GM12878 (cell line): ENCODE measurements at regions not wholly inside any gene's neighbourhood (a gene's known extent, or its start where the extent isn't known, plus 50 kb on each side); places are given as distances from the start of the nearest gene placed in this dataset.

Source experiments
- ATAC-seq: fragments of 200-7000 bp; cut with Tn5 transposase; 3 replicates; pipeline ENCODE4 v1.9.1; 2020; ENCODE audit warnings: mild to moderate bottlenecking, moderate library complexity
- BruUV-seq: library from RNA; stranded (reverse); fragments of 400-500 nt; replicated peaks from 2 replicates; lab custom pipeline; 2021; lab: Mats Ljungman, UMichigan
- CTCF ChIA-PET: fragments of 300-600 bp; sonication (Branson Sonifier 250); formaldehyde crosslinking; extraction: SDS; loops from one replicate; lab custom pipeline; 2021; ENCODE audit warnings: inconsistent platforms; lab: Yijun Ruan, JAX
- POLR2A ChIA-PET: fragments of 350-600 bp; formaldehyde crosslinking; extraction: SDS; loops from one replicate; lab custom pipeline; 2021; ENCODE audit warnings: inconsistent platforms; lab: Charles Lee
- RAD21 ChIA-PET: fragments of 300-600 bp; sonication (Branson Sonifier 250); formaldehyde crosslinking; loops from one replicate; lab custom pipeline; 2023; ENCODE audit warnings: antibody characterized with exemption; ENCODE audit not compliant: unreplicated experiment; lab: Charles Lee
- SMC1A ChIA-PET: fragments of 300-600 bp; sonication (Branson Sonifier 250); formaldehyde crosslinking; loops from one replicate; lab custom pipeline; 2023; ENCODE audit not compliant: unreplicated experiment, uncharacterized antibody; lab: Charles Lee
- DNase-seq: peaks from one replicate; pipeline ENCODE4 v3.0.0-alpha.2; 2011; ENCODE audit warnings: low read depth, low spot score
- FAIRE-seq: peaks from 3 replicates; lab custom pipeline; 2011; peaks lifted over from hg19 to GRCh38; lab: Jason Lieb, UNC
- H2AFZ ChIP-seq: 2 replicates; pipeline ENCODE4 v1.6.0; 2011; ENCODE audit warnings: low read depth, low read length, control low read depth; ENCODE audit not compliant: control insufficient read depth
- H3K27ac ChIP-seq: 2 replicates; pipeline ENCODE4 v1.5.1; 2011; ENCODE audit warnings: control low read depth; ENCODE audit not compliant: control insufficient read depth, insufficient read depth
- H3K27me3 ChIP-seq, 2 experiments: replicated peaks in 1 of 2; 2 replicates each; pipeline versions ENCODE4 v1.6.0 to v1.6.1; 2011; ENCODE audit warnings: low read length in 1 of 2; ENCODE audit not compliant: control insufficient read depth in 2 of 2, insufficient read depth in 2 of 2
- H3K36me3 ChIP-seq, 2 experiments: 2 replicates each; pipeline ENCODE4 v1.5.1; 2011; ENCODE audit warnings: low read length in 1 of 2; ENCODE audit not compliant: control insufficient read depth in 2 of 2, insufficient read depth in 2 of 2
- H3K4me1 ChIP-seq: 2 replicates; pipeline ENCODE4 v1.6.1; 2011; ENCODE audit warnings: mild to moderate bottlenecking, low read length, moderate library complexity, mixed read lengths; ENCODE audit not compliant: control insufficient read depth, insufficient read depth
- H3K4me2 ChIP-seq: 2 replicates; pipeline ENCODE4 v1.6.0; 2011; ENCODE audit warnings: control low read depth; ENCODE audit not compliant: control insufficient read depth, insufficient read depth
- H3K4me3 ChIP-seq: fragments of 200-600 bp; sonication (generic); 2 replicates; pipeline ENCODE4 v1.5.1; 2016
- H3K79me2 ChIP-seq: 2 replicates; pipeline ENCODE4 v1.6.0; 2011; ENCODE audit warnings: low read length; ENCODE audit not compliant: control insufficient read depth, insufficient read depth
- H3K9ac ChIP-seq: 2 replicates; pipeline ENCODE4 v1.8.0; 2011; ENCODE audit warnings: low read length, control low read depth, mixed read lengths; ENCODE audit not compliant: control insufficient read depth, insufficient read depth
- H3K9me3 ChIP-seq: replicated peaks from 3 replicates; pipeline ENCODE4 v1.5.1; 2011; ENCODE audit warnings: mild to moderate bottlenecking, low read length; ENCODE audit not compliant: control insufficient read depth, insufficient read depth
- H4K20me1 ChIP-seq: 2 replicates; pipeline ENCODE4 v1.6.0; 2011; ENCODE audit not compliant: control insufficient read depth, insufficient read depth
- BACH1 ChIP-seq: fragments of 450-650 bp; IDR thresholded peaks from 2 replicates; pipeline ENCODE4 v1.6.1; 2017; ENCODE audit warnings: mild to moderate bottlenecking, borderline replicate concordance
- BHLHE40 ChIP-seq, 2 experiments: fragments of 450-650 bp in 1 of 2; IDR thresholded peaks; 2 replicates each; pipeline ENCODE4 v1.6.1; 2011 to 2017; ENCODE audit warnings: low read depth in 2 of 2, borderline replicate concordance in 1 of 2, improper control_type of control experiment in 1 of 2, low read length in 1 of 2, mild to moderate bottlenecking in 1 of 2
- CHD4 ChIP-seq: fragments of 200-600 bp; sonication (generic); IDR thresholded peaks from 2 replicates; pipeline ENCODE4 v1.6.1; 2016; ENCODE audit warnings: mild to moderate bottlenecking
- ESRRA ChIP-seq: IDR thresholded peaks from 2 replicates; pipeline ENCODE4 v1.6.1; 2012; ENCODE audit warnings: mild to moderate bottlenecking, low read length, improper control_type of control experiment
- JUNB ChIP-seq: IDR thresholded peaks from 2 replicates; pipeline ENCODE4 v1.6.1; 2016; ENCODE audit warnings: antibody characterized with exemption, mild to moderate bottlenecking
- MYB ChIP-seq: fragments of 150-350 bp; IDR thresholded peaks from 2 replicates; pipeline ENCODE4 v1.6.1; 2014; ENCODE audit warnings: mild to moderate bottlenecking, low read depth, low read length, borderline replicate concordance
- POLR2AphosphoS2 ChIP-seq: IDR thresholded peaks from 2 replicates; pipeline ENCODE4 v1.6.1; 2011; ENCODE audit warnings: low read depth, mild to moderate bottlenecking, low read length, improper control_type of control experiment, moderate library complexity
- POLR2AphosphoS5 ChIP-seq: IDR thresholded peaks from 2 replicates; pipeline ENCODE4 v1.6.1; 2011; ENCODE audit warnings: mild to moderate bottlenecking, low read length, inconsistent platforms
- RAD21 ChIP-seq: IDR thresholded peaks from 2 replicates; pipeline ENCODE4 v1.6.1; 2011; ENCODE audit warnings: mild to moderate bottlenecking, low read depth, low read length, moderate library complexity; ENCODE audit not compliant: insufficient read depth
- RELA ChIP-seq: fragments of 450-650 bp; IDR thresholded peaks from 2 replicates; pipeline ENCODE4 v1.8.0; 2014; ENCODE audit warnings: borderline replicate concordance; ENCODE audit not compliant: partially characterized antibody
- ZBED1 ChIP-seq: IDR thresholded peaks from 2 replicates; pipeline ENCODE4 v1.6.1; 2016; ENCODE audit warnings: borderline replicate concordance
- ZNF217 ChIP-seq: fragments of 450-650 bp; IDR thresholded peaks from 2 replicates; pipeline ENCODE4 v1.6.1; 2017; ENCODE audit warnings: antibody characterized with exemption, mild to moderate bottlenecking
- WGBS: methylation state at CpG from one replicate; pipeline ENCODE4 v1.1.6; 2016; ENCODE audit warnings: low lambda C conversion rate; ENCODE audit not compliant: insufficient replicate concordance, insufficient coverage; ENCODE audit errors: missing lambda C conversion rate; 5-methylcytosine and 5-hydroxymethylcytosine counted together
- in situ Hi-C: fragments of 300-500 bp; cut with MboI; formaldehyde crosslinking; loops from 9 replicates; pipeline ENCODE4 v1.14.3; 2018; ENCODE audit warnings: mixed read lengths
- intact Hi-C: fragments of 100-400 bp; cut with micrococcal nuclease; formaldehyde crosslinking; loops from one replicate; pipeline ENCODE4 v1.14.2; 2022; ENCODE audit not compliant: unreplicated experiment
- TF ChIP-seq, protein P1 (sequence below): fragments of 450-650 bp; IDR thresholded peaks from 2 replicates; pipeline ENCODE4 v1.6.1; 2018; ENCODE audit warnings: mild to moderate bottlenecking, low read depth, moderate library complexity; ENCODE audit not compliant: partially characterized antibody
- TF ChIP-seq, protein P2 (sequence below): IDR thresholded peaks from 2 replicates; pipeline ENCODE4 v1.6.1; 2011; ENCODE audit warnings: borderline replicate concordance, low read depth, mild to moderate bottlenecking, moderate library complexity, low read length; ENCODE audit not compliant: insufficient read depth, poor library complexity, severe bottlenecking
- TF ChIP-seq, protein P3 (sequence below): fragments of 450-650 bp; IDR thresholded peaks from 2 replicates; pipeline ENCODE4 v1.6.1; 2017; ENCODE audit warnings: mild to moderate bottlenecking, moderate library complexity

DNA sequence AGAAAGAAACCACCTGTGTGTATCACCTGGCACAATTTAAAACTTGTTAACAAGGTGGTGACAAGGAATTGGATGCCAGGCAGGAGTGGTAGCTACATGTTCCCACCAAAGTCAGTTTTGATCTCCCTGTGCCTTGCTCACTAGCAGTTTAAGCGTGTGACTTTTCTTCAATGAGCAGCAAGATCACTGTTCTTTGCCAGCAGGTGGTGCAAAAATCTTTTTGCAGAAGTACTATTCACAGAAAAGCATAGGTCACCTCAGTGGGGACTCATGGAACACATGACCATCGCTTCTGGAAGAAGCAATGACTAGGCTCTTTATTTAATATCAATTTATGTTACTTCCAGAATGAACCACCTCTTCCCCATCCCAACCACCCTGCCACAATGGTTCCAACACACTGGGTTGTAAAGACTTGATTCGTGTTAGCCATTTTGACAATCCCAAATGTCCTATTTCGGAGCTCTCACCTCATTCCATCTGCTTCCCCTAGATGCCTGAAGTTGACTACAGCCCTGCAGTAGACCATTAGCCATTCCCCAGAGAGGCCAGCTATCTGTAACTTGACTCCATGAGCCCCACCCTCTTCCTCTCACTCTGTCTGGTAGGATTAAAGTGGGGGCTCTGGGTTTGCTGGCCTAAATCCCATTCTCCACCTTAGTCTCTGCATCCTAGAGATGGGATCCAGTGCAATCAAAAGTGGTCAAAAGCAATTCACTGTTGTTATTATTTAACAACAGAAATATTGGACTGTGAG lies 59.1 kb upstream of the TNFRSF19 start:
- peak; percentile 62 for DNase-seq
- H3K4me3 ChIP-seq = no peak overlapping the region
- no peaks in the 10 kb centered on the region for H3K9me3 ChIP-seq
- no peak overlapping the region for H3K9ac ChIP-seq
- peak; percentile 94 for ATAC-seq
- 15% methylated on average over 4 of the region's 4 CpGs for WGBS
- POLR2A ChIA-PET = no interaction called here
- no peak overlapping the region; the same call in 1 of the 2 replicates for H3K4me2 ChIP-seq
- no peaks in the 10 kb centered on the region for H4K20me1 ChIP-seq
- no peaks in the 10 kb centered on the region for H3K36me3 ChIP-seq
- in situ Hi-C loops = loop anchor here (5.0 kb wide), 1 partner anchor 56 kb away; no protein-coding TSS in a partner anchor
- no peaks in the 10 kb centered on the region; a peak in 1 of 4 replicates for H3K27me3 ChIP-seq
- peak overlapping the region; percentile 50 for H3K27ac ChIP-seq
- no peak for FAIRE-seq
- intact Hi-C loops = loop anchor here (1.0 to 5.0 kb wide), 3 partner anchors 56 to 360 kb away; no protein-coding TSS in a partner anchor
- SMC1A ChIA-PET = interaction anchor here (0.6 to 1.3 kb wide), 3 partner anchors 51 to 57 kb away, joined by 3 read pairs; no protein-coding TSS in a partner anchor
- peaks cover 14% of the 10 kb centered on the region for H3K4me1 ChIP-seq
- peak overlapping the region; percentile 80 for H2AFZ ChIP-seq
- CTCF ChIA-PET = interaction anchor here (0.7 to 2.7 kb wide), 10 partner anchors 8 to 387 kb away, joined by 3 to 9 read pairs (median 4); partner anchors contain the start of gene MIPEP
- H3K79me2 ChIP-seq = no peaks in the 10 kb centered on the region
- RAD21 ChIA-PET = interaction anchor here (1.4 kb wide), 1 partner anchor 56 kb away, joined by 5 read pairs; no protein-coding TSS in a partner anchor
- BruUV-seq = no TSS peak
- TF ChIP-seq, protein P1, sequence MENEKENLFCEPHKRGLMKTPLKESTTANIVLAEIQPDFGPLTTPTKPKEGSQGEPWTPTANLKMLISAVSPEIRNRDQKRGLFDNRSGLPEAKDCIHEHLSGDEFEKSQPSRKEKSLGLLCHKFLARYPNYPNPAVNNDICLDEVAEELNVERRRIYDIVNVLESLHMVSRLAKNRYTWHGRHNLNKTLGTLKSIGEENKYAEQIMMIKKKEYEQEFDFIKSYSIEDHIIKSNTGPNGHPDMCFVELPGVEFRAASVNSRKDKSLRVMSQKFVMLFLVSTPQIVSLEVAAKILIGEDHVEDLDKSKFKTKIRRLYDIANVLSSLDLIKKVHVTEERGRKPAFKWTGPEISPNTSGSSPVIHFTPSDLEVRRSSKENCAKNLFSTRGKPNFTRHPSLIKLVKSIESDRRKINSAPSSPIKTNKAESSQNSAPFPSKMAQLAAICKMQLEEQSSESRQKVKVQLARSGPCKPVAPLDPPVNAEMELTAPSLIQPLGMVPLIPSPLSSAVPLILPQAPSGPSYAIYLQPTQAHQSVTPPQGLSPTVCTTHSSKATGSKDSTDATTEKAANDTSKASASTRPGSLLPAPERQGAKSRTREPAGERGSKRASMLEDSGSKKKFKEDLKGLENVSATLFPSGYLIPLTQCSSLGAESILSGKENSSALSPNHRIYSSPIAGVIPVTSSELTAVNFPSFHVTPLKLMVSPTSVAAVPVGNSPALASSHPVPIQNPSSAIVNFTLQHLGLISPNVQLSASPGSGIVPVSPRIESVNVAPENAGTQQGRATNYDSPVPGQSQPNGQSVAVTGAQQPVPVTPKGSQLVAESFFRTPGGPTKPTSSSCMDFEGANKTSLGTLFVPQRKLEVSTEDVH = no peak
- TF ChIP-seq MYB (no peak), BACH1 (no peak), RELA (no peak), POLR2AphosphoS2 (no peak), POLR2AphosphoS5 (no peak), ZNF217 (no peak), JUNB (no peak), RAD21 (peak; percentile 93), ESRRA (no peak), CHD4 (no peak), ZBED1 (no peak), BHLHE40 (IDR thresholded peaks at IDR 0.05; ENCODE audit: borderline replicate concordance in 1 of 2, low read depth in 2 of 2, low read length in 1 of 2) (no peak)
- TF ChIP-seq, protein P2, sequence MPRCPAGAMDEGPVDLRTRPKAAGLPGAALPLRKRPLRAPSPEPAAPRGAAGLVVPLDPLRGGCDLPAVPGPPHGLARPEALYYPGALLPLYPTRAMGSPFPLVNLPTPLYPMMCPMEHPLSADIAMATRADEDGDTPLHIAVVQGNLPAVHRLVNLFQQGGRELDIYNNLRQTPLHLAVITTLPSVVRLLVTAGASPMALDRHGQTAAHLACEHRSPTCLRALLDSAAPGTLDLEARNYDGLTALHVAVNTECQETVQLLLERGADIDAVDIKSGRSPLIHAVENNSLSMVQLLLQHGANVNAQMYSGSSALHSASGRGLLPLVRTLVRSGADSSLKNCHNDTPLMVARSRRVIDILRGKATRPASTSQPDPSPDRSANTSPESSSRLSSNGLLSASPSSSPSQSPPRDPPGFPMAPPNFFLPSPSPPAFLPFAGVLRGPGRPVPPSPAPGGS = no peak
- TF ChIP-seq, protein P3, sequence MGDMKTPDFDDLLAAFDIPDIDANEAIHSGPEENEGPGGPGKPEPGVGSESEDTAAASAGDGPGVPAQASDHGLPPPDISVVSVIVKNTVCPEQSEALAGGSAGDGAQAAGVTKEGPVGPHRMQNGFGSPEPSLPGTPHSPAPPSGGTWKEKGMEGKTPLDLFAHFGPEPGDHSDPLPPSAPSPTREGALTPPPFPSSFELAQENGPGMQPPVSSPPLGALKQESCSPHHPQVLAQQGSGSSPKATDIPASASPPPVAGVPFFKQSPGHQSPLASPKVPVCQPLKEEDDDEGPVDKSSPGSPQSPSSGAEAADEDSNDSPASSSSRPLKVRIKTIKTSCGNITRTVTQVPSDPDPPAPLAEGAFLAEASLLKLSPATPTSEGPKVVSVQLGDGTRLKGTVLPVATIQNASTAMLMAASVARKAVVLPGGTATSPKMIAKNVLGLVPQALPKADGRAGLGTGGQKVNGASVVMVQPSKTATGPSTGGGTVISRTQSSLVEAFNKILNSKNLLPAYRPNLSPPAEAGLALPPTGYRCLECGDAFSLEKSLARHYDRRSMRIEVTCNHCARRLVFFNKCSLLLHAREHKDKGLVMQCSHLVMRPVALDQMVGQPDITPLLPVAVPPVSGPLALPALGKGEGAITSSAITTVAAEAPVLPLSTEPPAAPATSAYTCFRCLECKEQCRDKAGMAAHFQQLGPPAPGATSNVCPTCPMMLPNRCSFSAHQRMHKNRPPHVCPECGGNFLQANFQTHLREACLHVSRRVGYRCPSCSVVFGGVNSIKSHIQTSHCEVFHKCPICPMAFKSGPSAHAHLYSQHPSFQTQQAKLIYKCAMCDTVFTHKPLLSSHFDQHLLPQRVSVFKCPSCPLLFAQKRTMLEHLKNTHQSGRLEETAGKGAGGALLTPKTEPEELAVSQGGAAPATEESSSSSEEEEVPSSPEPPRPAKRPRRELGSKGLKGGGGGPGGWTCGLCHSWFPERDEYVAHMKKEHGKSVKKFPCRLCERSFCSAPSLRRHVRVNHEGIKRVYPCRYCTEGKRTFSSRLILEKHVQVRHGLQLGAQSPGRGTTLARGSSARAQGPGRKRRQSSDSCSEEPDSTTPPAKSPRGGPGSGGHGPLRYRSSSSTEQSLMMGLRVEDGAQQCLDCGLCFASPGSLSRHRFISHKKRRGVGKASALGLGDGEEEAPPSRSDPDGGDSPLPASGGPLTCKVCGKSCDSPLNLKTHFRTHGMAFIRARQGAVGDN = no peak
